Epithelial cell of prostate (primary cell): ENCODE measurements at regions not wholly inside any gene's neighbourhood (a gene's known extent, or its start where the extent isn't known, plus 50 kb on each side); places are given as distances from the start of the nearest gene placed in this dataset.
"Not testable (repeated sequence)": the region's sequence is repeated elsewhere in the genome, so short reads cannot be mapped to it uniquely, and the experiment has no call there.

ENCODE experiments used
- DNase-seq: peaks from one replicate; pipeline ENCODE4 v3.0.0-alpha.2; 2011; ENCODE audit warnings: low read depth, low spot score
- H3K27ac ChIP-seq: fragments of 450-650 bp; 2 replicates; pipeline ENCODE4 v1.5.1; 2017; ENCODE audit warnings: mild to moderate bottlenecking

- H3K27ac ChIP-seq = no peak overlapping the region
- DNase-seq = no peak
These were observed 202.4 kb downstream of the SLC4A3 start for GRCh38 chr2:219829667-219830352.

- DNase-seq = no peak
These were observed 202.9 kb downstream of the SLC4A3 start for GRCh38 chr2:219830353-219830738.

GRCh38 chr2:219831957-219832356, 204.5 kb downstream of the SLC4A3 start:
- H3K27ac ChIP-seq = no peak overlapping the region
- DNase-seq = no peak

More at GRCh38 chr2:219830353-219830738, 202.9 kb downstream of the SLC4A3 start:
- H3K27ac ChIP-seq = no peak overlapping the region

- H3K27ac ChIP-seq = no peak overlapping the region
- no peak for DNase-seq
These were observed 205.5 kb downstream of the SLC4A3 start for GRCh38 chr2:219832904-219833303.

GRCh38 chr2:219835493-219835892, 208.1 kb downstream of the SLC4A3 start:
- DNase-seq = no peak
- H3K27ac ChIP-seq = no peak overlapping the region

- no peak overlapping the region for H3K27ac ChIP-seq
- no peak for DNase-seq
These were observed 209.3 kb downstream of the SLC4A3 start for GRCh38 chr2:219836647-219837177.

GRCh38 chr2:219844401-219845091, 217.1 kb downstream of the SLC4A3 start:
- no peak overlapping the region for H3K27ac ChIP-seq
- no peak for DNase-seq

GRCh38 chr2:219848882-219849281, 221.5 kb downstream of the SLC4A3 start:
- H3K27ac ChIP-seq = no peak overlapping the region
- DNase-seq = no peak

GRCh38 chr2:219851169-219851568, 223.7 kb downstream of the SLC4A3 start:
- no peak overlapping the region for H3K27ac ChIP-seq
- no peak for DNase-seq

GRCh38 chr2:219851801-219852481, 224.5 kb downstream of the SLC4A3 start:
- no peak overlapping the region for H3K27ac ChIP-seq
- DNase-seq = no peak

GRCh38 chr2:219852626-219853025, 225.2 kb downstream of the SLC4A3 start:
- no peak overlapping the region for H3K27ac ChIP-seq
- no peak for DNase-seq

GRCh38 chr2:219856602-219857001, 229.2 kb downstream of the SLC4A3 start:
- DNase-seq = no peak
- no peak overlapping the region for H3K27ac ChIP-seq

- no peak for DNase-seq
- H3K27ac ChIP-seq = no peak overlapping the region
These were observed 230.3 kb downstream of the SLC4A3 start for GRCh38 chr2:219857751-219858150.

GRCh38 chr2:219861307-219861706, 233.9 kb downstream of the SLC4A3 start:
- no peak overlapping the region for H3K27ac ChIP-seq
- DNase-seq = no peak

- H3K27ac ChIP-seq = no peak overlapping the region
- no peak for DNase-seq
These were observed 236.7 kb downstream of the SLC4A3 start for GRCh38 chr2:219864154-219864553.

GRCh38 chr2:219868635-219869034, 241.2 kb downstream of the SLC4A3 start:
- DNase-seq = no peak
- H3K27ac ChIP-seq = no peak overlapping the region

GRCh38 chr2:219870041-219870440, 242.6 kb downstream of the SLC4A3 start:
- H3K27ac ChIP-seq = no peak overlapping the region
- no peak for DNase-seq

- DNase-seq = no peak
- H3K27ac ChIP-seq = no peak overlapping the region
These were observed 243.9 kb downstream of the SLC4A3 start for GRCh38 chr2:219871351-219871750.

GRCh38 chr2:219875036-219875435, 247.6 kb downstream of the SLC4A3 start:
- no peak for DNase-seq
- no peak overlapping the region for H3K27ac ChIP-seq

- H3K27ac ChIP-seq, DNase-seq: not testable (repeated sequence)
These were observed 248.6 kb downstream of the SLC4A3 start for GRCh38 chr2:219875986-219876385.

GRCh38 chr2:219876931-219877330, 249.5 kb downstream of the SLC4A3 start:
- no peak for DNase-seq
- no peak overlapping the region for H3K27ac ChIP-seq
